ENCODE measurements at regions not wholly inside any gene's neighbourhood (a gene's known extent, or its start where the extent isn't known, plus 50 kb on each side); places are given as distances from the start of the nearest gene placed in this dataset.

- Histone ChIP-seq H2AFZ (ENCODE audit: low read depth, low read length) (no peak overlapping the region), H3K9me1 (ENCODE audit: control insufficient read depth, insufficient read depth, low read length) (no peaks in the 10 kb centered on the region), H3K36me3 (ENCODE audit: control insufficient read depth, insufficient read depth, low read length) (no peaks in the 10 kb centered on the region), H4K20me1 (replicated peaks; ENCODE audit: control insufficient read depth, insufficient read depth, low read length) (no peaks in the 10 kb centered on the region), H3K4me2 (ENCODE audit: insufficient read depth, low read length) (no peak overlapping the region), H3K79me2 (ENCODE audit: control insufficient read depth, insufficient read depth, low read length) (no peaks in the 10 kb centered on the region), H3K4me3 (no peak overlapping the region), H3K27me3 (ENCODE audit: control insufficient read depth in 2 of 2, insufficient read depth in 2 of 2, low read length in 2 of 2) (peaks cover 50 to 82% of the 10 kb centered on the region in 2 experiments; a peak in 4 of 5 replicates), H3K9ac (ENCODE audit: insufficient read depth in 1 of 2, low read depth in 2 of 2, low read length in 2 of 2) (no peak overlapping the region), H3K9me3 (replicated peaks; ENCODE audit: control insufficient read depth, insufficient read depth, low read depth, low read length) (no peaks in the 10 kb centered on the region), H3K27ac (ENCODE audit: extremely low read depth, low read depth, low read length) (no peak overlapping the region), H3K4me1 (replicated peaks in 1 of 2; ENCODE audit: control insufficient read depth in 2 of 2, insufficient read depth in 2 of 2, low read length in 2 of 2) (peaks cover 0 to 14% of the 10 kb centered on the region in 2 experiments; a peak in 1 of 5 replicates)
- ChIA-PET CTCF (ENCODE audit: low intra/inter-chr PET ratio) (no interaction called here), POLR2A (interaction anchor here (0.5 to 1.9 kb wide), 3 partner anchors 10 to 24 kb away, joined by 3 to 4 read pairs (median 4); no protein-coding TSS in a partner anchor)
- intact Hi-C loops (cut with micrococcal nuclease) (no loop called here), in situ Hi-C loops (cut with MboI) (loop anchor here (25.0 kb wide), 1 partner anchor 367 kb away; no protein-coding TSS in a partner anchor)
- ATAC-seq (no peak), DNase-seq (ENCODE audit: extremely low read depth in 1 of 4, low spot score in 3 of 4) (no peak), FAIRE-seq (no peak)
- BruUV-seq (replicated peaks), result no TSS peak
- under 1% methylated on average over 17 of the region's 17 CpGs for WGBS (ENCODE audit: insufficient coverage, low coverage, missing lambda C conversion rate)
- TF ChIP-seq ZC3H4 (CRISPR knock-in tag; IDR thresholded peaks at IDR 0.05; ENCODE audit: borderline replicate concordance) (no peak), NUFIP1 (IDR thresholded peaks at IDR 0.05; ENCODE audit: partially characterized antibody) (no peak), OTX1 (CRISPR knock-in tag; IDR thresholded peaks at IDR 0.05) (no peak), PML (IDR thresholded peaks at IDR 0.05; ENCODE audit: low read length) (no peak), CHD4 (IDR thresholded peaks at IDR 0.05; ENCODE audit: insufficient read depth, insufficient replicate concordance, low read depth, low read length, poor library complexity, severe bottlenecking) (no peak), ZNF395 (CRISPR knock-in tag; IDR thresholded peaks at IDR 0.05) (no peak), ZNF561 (CRISPR knock-in tag; conservative IDR thresholded peaks at IDR 0.05) (no peak), PREB (CRISPR knock-in tag; IDR thresholded peaks at IDR 0.05) (no peak), BMI1 (IDR thresholded peaks at IDR 0.05; ENCODE audit: low read length) (no peak), ZBTB34 (CRISPR knock-in tag; IDR thresholded peaks at IDR 0.05) (no peak), ZBTB5 (IDR thresholded peaks at IDR 0.05) (no peak), SREBF1 (IDR thresholded peaks at IDR 0.05; ENCODE audit: borderline replicate concordance, low read depth, low read length) (no peak), NFIC (IDR thresholded peaks at IDR 0.05) (no peak), DPF2 (IDR thresholded peaks at IDR 0.05) (no peak), PATZ1 (CRISPR knock-in tag; IDR thresholded peaks at IDR 0.05; ENCODE audit: borderline replicate concordance) (no peak)
These were observed 62.6 kb upstream of the EN2 start for GRCh38 chr7:155395176-155395797.

All from K562 (cell line).